Skeletal muscle tissue (tissue), 3 donors: ENCODE measurements at regions not wholly inside any gene's neighbourhood (a gene's known extent, or its start where the extent isn't known, plus 50 kb on each side); places are given as distances from the start of the nearest gene placed in this dataset.

Source experiments
- H3K27ac ChIP-seq: one replicate; pipeline ENCODE4 v1.7.0; 2013; ENCODE audit warnings: mild to moderate bottlenecking, low read depth, low read length, inconsistent platforms
- H3K27me3 ChIP-seq, 3 donors: one replicate each; pipeline ENCODE4 v1.7.0; 2013; ENCODE audit warnings: low read length in 3 of 3; ENCODE audit not compliant: control insufficient read depth in 3 of 3, insufficient read depth in 3 of 3
- H3K36me3 ChIP-seq, 3 donors: one replicate each; pipeline ENCODE4 v1.7.0; 2013; ENCODE audit warnings: low read length in 3 of 3; ENCODE audit not compliant: control insufficient read depth in 3 of 3, insufficient read depth in 3 of 3
- H3K4me1 ChIP-seq, 3 donors: one replicate each; pipeline ENCODE4 v1.7.0; 2013; ENCODE audit warnings: low read length in 3 of 3, mild to moderate bottlenecking in 3 of 3; ENCODE audit not compliant: control insufficient read depth in 3 of 3, insufficient read depth in 3 of 3
- H3K4me3 ChIP-seq, 3 donors: one replicate each; pipeline ENCODE4 v1.7.0; 2013; ENCODE audit warnings: low read length in 3 of 3
- H3K9ac ChIP-seq, 3 donors: one replicate each; pipeline ENCODE4 v1.7.0; 2013; ENCODE audit warnings: low read length in 3 of 3, mild to moderate bottlenecking in 3 of 3, moderate library complexity in 2 of 3, low read depth in 1 of 3
- H3K9me3 ChIP-seq, 3 donors: one replicate each; pipeline ENCODE4 v1.7.0; 2013; ENCODE audit warnings: low read length in 3 of 3; ENCODE audit not compliant: control insufficient read depth in 3 of 3
- donor health status: Osteomylitis.

DNA sequence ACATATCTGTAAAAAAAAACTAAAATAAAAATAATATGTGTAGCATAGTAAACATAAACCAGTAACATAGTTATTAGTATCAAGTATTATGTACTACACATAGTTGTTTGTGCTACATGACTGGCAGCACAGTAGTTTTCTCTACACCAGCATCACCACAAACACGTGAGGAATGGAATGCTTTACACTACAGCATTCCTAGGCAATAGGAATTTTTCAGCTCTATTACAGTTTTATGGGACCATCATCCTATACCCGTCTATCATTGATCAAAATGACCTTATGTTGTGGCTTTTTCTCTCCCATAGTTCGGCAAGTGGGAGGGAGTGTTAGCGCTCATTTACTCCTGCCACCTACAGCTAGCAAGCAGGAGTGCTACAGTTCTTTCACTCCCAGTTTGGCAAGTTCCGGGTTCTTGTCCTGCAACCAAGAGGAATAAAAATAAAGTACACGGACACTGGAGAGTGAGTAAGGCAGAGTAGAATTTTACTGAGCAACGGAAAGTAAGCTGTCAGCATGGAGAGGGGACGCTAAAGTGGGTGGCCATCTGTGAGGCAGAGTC is 196.8 kb upstream of the HSF2 start:
- H3K4me1 ChIP-seq: no peaks in the 10 kb centered on the region
- H3K27ac ChIP-seq: no peak overlapping the region
- H3K4me3 ChIP-seq: no peak overlapping the region
- no peaks in the 10 kb centered on the region for H3K9me3 ChIP-seq
- H3K36me3 ChIP-seq: no peaks in the 10 kb centered on the region
- no peak overlapping the region for H3K9ac ChIP-seq
- no peaks in the 10 kb centered on the region for H3K27me3 ChIP-seq

- no peak overlapping the region for H3K4me3 ChIP-seq
- H3K27me3 ChIP-seq: no peaks in the 10 kb centered on the region
- H3K4me1 ChIP-seq: no peaks in the 10 kb centered on the region
- no peaks in the 10 kb centered on the region for H3K36me3 ChIP-seq
- no peak overlapping the region for H3K27ac ChIP-seq
- no peaks in the 10 kb centered on the region for H3K9me3 ChIP-seq
- no peak overlapping the region for H3K9ac ChIP-seq
These were observed 192.4 kb upstream of the HSF2 start for GRCh38 chr6:122207061-122207460.

- Histone ChIP-seq H3K4me1 (no peaks in the 10 kb centered on the region), H3K27me3 (no peaks in the 10 kb centered on the region), H3K9me3 (no peaks in the 10 kb centered on the region), H3K4me3 (no peak overlapping the region), H3K27ac (no peak overlapping the region), H3K36me3 (no peaks in the 10 kb centered on the region), H3K9ac (no peak overlapping the region)
These were observed 191.7 kb upstream of the HSF2 start for GRCh38 chr6:122207794-122208193.

DNA sequence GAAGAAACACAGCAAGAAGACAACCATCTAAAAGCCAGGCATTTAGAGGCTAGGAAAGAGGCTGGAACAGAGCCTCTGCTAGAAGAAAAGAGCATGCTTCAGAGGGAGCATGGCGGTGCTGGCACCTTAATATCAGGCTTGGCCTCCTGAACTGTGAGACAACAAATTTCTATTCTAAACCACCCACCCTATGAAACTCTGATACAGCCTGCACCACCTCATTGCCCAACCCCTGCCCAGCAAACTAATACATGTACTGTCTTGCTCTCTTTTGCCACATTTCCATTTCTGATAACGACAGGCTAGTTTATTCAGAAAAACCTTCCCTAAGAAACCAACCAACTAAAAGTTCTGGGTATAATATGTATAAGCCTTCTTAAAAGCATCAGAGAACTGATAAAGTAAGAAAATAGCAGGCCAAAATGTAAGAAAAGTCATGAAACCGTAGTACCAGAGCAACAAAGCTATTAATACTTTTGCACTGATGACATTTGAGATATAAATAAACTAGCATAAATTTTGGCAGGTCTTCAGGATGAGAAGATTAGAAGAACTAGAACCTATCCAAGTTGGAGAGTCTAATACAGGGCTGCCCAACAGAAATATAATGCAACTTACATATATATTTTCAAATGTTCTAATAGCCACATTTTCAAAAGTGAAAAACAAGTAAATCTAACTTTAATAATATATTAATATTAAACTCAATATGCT is 184.7 kb upstream of the HSF2 start:
- peaks cover 6 to 11% (median 8%) of the 10 kb centered on the region in 3 donors for H3K4me1 ChIP-seq
- H3K27me3 ChIP-seq: no peaks in the 10 kb centered on the region
- H3K9me3 ChIP-seq: no peaks in the 10 kb centered on the region
- peak overlapping the region; percentile 97 for H3K27ac ChIP-seq
- H3K36me3 ChIP-seq: no peaks in the 10 kb centered on the region
- peak overlapping the region in 2 of 3 donors; percentile 43 to 69 for H3K9ac ChIP-seq
- peak overlapping the region in 1 of 3 donors; percentile 27 for H3K4me3 ChIP-seq

- no peak overlapping the region for H3K9ac ChIP-seq
- H3K9me3 ChIP-seq: no peaks in the 10 kb centered on the region
- peak overlapping the region in 1 of 3 donors; percentile 34 for H3K4me3 ChIP-seq
- peaks cover 0 to 6% (median 2%) of the 10 kb centered on the region in 3 donors for H3K4me1 ChIP-seq
- no peaks in the 10 kb centered on the region for H3K36me3 ChIP-seq
- no peaks in the 10 kb centered on the region for H3K27me3 ChIP-seq
- H3K27ac ChIP-seq: no peak overlapping the region
These were observed 179.2 kb upstream of the HSF2 start for GRCh38 chr6:122220254-122220653.

DNA sequence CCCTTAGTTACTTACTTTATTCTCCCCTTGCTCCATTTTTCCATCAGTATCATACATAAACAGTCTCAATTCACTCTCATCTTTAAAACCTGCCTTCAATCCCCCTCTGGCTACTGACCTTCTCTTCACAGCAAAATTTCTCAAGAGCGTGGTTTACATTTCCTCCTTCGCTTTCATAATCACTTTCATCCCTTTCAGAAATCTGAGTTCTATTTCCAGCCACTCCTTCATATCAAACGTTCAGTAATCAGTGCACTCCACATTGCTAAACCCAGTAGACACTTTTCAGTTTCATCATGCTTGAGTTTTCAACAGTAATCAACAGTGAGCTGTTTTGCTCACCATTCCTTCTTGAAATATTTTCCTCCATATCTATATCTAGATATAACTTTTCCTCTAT is 176.7 kb upstream of the HSF2 start:
- no peaks in the 10 kb centered on the region for H3K36me3 ChIP-seq
- H3K27ac ChIP-seq: peak overlapping the region; percentile 55
- no peaks in the 10 kb centered on the region for H3K9me3 ChIP-seq
- peak overlapping the region in 1 of 3 donors; percentile 8 for H3K4me3 ChIP-seq
- no peaks in the 10 kb centered on the region for H3K27me3 ChIP-seq
- H3K9ac ChIP-seq: no peak overlapping the region
- peaks cover 0 to 2% (median 0%) of the 10 kb centered on the region in 3 donors for H3K4me1 ChIP-seq

DNA sequence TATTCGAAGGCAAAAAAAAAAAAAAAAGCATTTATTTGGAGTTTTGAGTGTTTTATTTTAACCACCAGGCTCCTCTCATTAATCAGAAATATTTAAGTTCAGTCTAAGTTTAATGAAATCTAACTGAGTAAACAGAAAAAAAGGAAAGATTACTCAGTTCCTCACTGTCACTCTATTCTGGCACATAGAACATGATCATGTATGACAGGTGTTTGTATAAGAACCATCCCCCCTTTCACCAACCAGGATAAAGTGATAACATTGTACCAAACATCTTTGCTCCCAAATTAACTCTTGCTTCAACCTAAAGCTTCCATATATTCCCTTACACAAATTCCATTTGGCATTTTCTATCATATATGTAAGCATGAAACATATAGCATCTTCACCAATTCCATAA is 176.2 kb upstream of the HSF2 start:
- peaks cover 0 to 2% (median 0%) of the 10 kb centered on the region in 3 donors for H3K4me1 ChIP-seq
- H3K9me3 ChIP-seq: no peaks in the 10 kb centered on the region
- no peak overlapping the region for H3K4me3 ChIP-seq
- H3K36me3 ChIP-seq: no peaks in the 10 kb centered on the region
- H3K27ac ChIP-seq: peak overlapping the region; percentile 55
- no peaks in the 10 kb centered on the region for H3K27me3 ChIP-seq
- no peak overlapping the region for H3K9ac ChIP-seq

DNA sequence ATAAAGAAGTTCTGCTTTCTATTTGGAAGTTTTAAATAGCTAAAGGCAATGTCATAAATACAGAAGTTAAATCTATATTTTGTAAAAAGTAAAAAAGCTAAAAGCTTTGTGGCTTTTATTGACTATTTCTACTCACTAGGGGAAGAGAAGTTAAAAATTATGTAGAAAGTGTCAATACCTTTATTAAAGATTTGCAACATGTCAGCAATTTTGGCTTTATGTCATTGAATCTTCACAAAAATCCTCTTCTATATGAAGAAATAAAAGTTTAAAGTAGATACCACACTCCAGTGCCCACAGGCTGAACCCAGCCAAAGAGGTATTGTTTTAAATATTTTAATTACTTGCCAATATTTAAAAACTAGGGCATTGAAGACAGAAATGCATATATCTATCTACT is 160.6 kb upstream of the HSF2 start:
- H3K9me3 ChIP-seq: no peaks in the 10 kb centered on the region
- H3K36me3 ChIP-seq: no peaks in the 10 kb centered on the region
- no peaks in the 10 kb centered on the region for H3K4me1 ChIP-seq
- no peak overlapping the region for H3K9ac ChIP-seq
- H3K27ac ChIP-seq: no peak overlapping the region
- no peaks in the 10 kb centered on the region for H3K27me3 ChIP-seq
- no peak overlapping the region for H3K4me3 ChIP-seq

GRCh38 chr6:122246906-122247658 is 152.4 kb upstream of the HSF2 start:
- H3K9me3 ChIP-seq: no peaks in the 10 kb centered on the region
- H3K36me3 ChIP-seq: no peaks in the 10 kb centered on the region
- no peaks in the 10 kb centered on the region for H3K27me3 ChIP-seq
- no peak overlapping the region for H3K27ac ChIP-seq
- H3K4me3 ChIP-seq: no peak overlapping the region
- no peaks in the 10 kb centered on the region for H3K4me1 ChIP-seq
- no peak overlapping the region for H3K9ac ChIP-seq

GRCh38 chr6:122248001-122248669 is 151.3 kb upstream of the HSF2 start:
- H3K4me1 ChIP-seq: no peaks in the 10 kb centered on the region
- H3K4me3 ChIP-seq: no peak overlapping the region
- H3K9me3 ChIP-seq: no peaks in the 10 kb centered on the region
- H3K27me3 ChIP-seq: no peaks in the 10 kb centered on the region
- H3K9ac ChIP-seq: no peak overlapping the region
- H3K27ac ChIP-seq: no peak overlapping the region
- no peaks in the 10 kb centered on the region for H3K36me3 ChIP-seq
